Astrocyte (in vitro differentiated cells and primary cell): ENCODE measurements at regions not wholly inside any gene's neighbourhood (a gene's known extent, or its start where the extent isn't known, plus 50 kb on each side); places are given as distances from the start of the nearest gene placed in this dataset.

Experiments used
- DNase-seq: peaks from one replicate; pipeline ENCODE4 v3.0.0-alpha.2; 2010; ENCODE audit warnings: low read depth
- FAIRE-seq: peaks from 2 replicates; lab custom pipeline; 2011; peaks lifted over from hg19 to GRCh38; lab: Jason Lieb, UNC
- H2AFZ ChIP-seq: 2 replicates; pipeline ENCODE4 v1.6.0; 2012; ENCODE audit warnings: low read depth, low read length, inconsistent platforms
- H3K27ac ChIP-seq: 2 replicates; pipeline ENCODE4 v1.5.1; 2011; ENCODE audit warnings: low read depth, low read length, inconsistent platforms
- H3K27me3 ChIP-seq: 2 replicates; pipeline ENCODE4 v1.6.0; 2011; ENCODE audit warnings: low read length, inconsistent platforms; ENCODE audit not compliant: insufficient read depth
- H3K36me3 ChIP-seq: 2 replicates; pipeline ENCODE4 v1.5.1; 2011; ENCODE audit warnings: low read length, inconsistent platforms; ENCODE audit not compliant: insufficient read depth
- H3K4me1 ChIP-seq: 2 replicates; pipeline ENCODE4 v1.5.1; 2011; ENCODE audit warnings: low read length, inconsistent platforms; ENCODE audit not compliant: insufficient read depth
- H3K4me2 ChIP-seq: 2 replicates; pipeline ENCODE4 v1.6.0; 2012; ENCODE audit warnings: low read length, inconsistent platforms
- H3K4me3 ChIP-seq: 2 replicates; pipeline ENCODE4 v1.5.1; 2011; ENCODE audit warnings: low read depth, mild to moderate bottlenecking, low read length, inconsistent platforms; ENCODE audit not compliant: insufficient read depth
- H3K79me2 ChIP-seq: 2 replicates; pipeline ENCODE4 v1.6.0; 2012; ENCODE audit warnings: mild to moderate bottlenecking, low read length, inconsistent platforms; ENCODE audit not compliant: insufficient read depth
- H3K9ac ChIP-seq: 2 replicates; pipeline ENCODE4 v1.6.0; 2012; ENCODE audit warnings: mild to moderate bottlenecking, low read length, inconsistent platforms
- H3K9me3 ChIP-seq: 2 replicates; pipeline ENCODE4 v1.5.1; 2012; ENCODE audit warnings: low read depth, mild to moderate bottlenecking, low read length, inconsistent platforms; ENCODE audit not compliant: insufficient read depth
- H4K20me1 ChIP-seq: 2 replicates; pipeline ENCODE4 v1.6.0; 2012; ENCODE audit warnings: low read length, inconsistent platforms; ENCODE audit not compliant: insufficient read depth
- H3K27ac Mint-ChIP-seq: one replicate; pipeline ENCODE4 v1.8.0; 2021; ENCODE audit warnings: mild to moderate bottlenecking, mixed read lengths; ENCODE audit not compliant: unreplicated experiment
- H3K27me3 Mint-ChIP-seq: one replicate; pipeline ENCODE4 v1.8.0; 2021; ENCODE audit warnings: low read depth, mixed read lengths; ENCODE audit not compliant: unreplicated experiment
- H3K36me3 Mint-ChIP-seq: one replicate; pipeline ENCODE4 v1.8.0; 2021; ENCODE audit warnings: low read depth, mixed read lengths; ENCODE audit not compliant: unreplicated experiment
- H3K4me1 Mint-ChIP-seq: one replicate; pipeline ENCODE4 v1.8.0; 2021; ENCODE audit warnings: low read depth, mixed read lengths; ENCODE audit not compliant: unreplicated experiment
- H3K4me3 Mint-ChIP-seq: one replicate; pipeline ENCODE4 v1.8.0; 2021; ENCODE audit warnings: mild to moderate bottlenecking, moderate library complexity, mixed read lengths; ENCODE audit not compliant: unreplicated experiment
- H3K9me3 Mint-ChIP-seq: one replicate; pipeline ENCODE4 v1.8.0; 2021; ENCODE audit warnings: mild to moderate bottlenecking, mixed read lengths; ENCODE audit not compliant: unreplicated experiment
- EZH2 ChIP-seq: IDR thresholded peaks from 2 replicates; pipeline ENCODE4 v1.6.1; 2012; ENCODE audit warnings: mild to moderate bottlenecking, low read length, inconsistent platforms; ENCODE audit not compliant: insufficient read depth
- TF ChIP-seq, protein P1 (sequence below): IDR thresholded peaks from 2 replicates; pipeline ENCODE4 v1.5.1; 2011; ENCODE audit warnings: low read depth, mild to moderate bottlenecking, inconsistent platforms, low read length, moderate library complexity; ENCODE audit not compliant: insufficient read depth

DNA sequence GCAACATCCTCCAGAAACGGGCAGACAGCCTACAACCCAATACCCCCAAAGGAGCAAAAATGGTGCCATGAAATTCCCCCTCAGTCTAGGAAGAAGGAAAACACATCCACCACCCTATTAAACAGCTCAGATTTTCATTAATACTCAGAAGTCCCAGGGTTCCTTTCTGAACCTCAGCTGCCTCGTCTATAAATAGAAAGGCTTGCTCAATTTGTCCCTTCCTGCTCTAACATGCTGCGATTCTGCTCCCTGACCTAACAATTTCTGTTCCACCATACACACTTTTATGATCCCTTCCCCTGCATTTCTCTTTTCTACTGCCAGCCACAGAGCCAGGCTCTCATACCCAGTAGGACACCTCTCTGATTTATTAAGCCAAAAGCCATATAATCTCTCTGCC, 68.1 kb downstream of the MTERF1 start:
- H3K4me3 ChIP-seq: no peak overlapping the region
- H3K4me1 Mint-ChIP-seq: no peaks in the 10 kb centered on the region
- H3K36me3 ChIP-seq: no peaks in the 10 kb centered on the region
- H3K27ac ChIP-seq: no peak overlapping the region
- H3K9ac ChIP-seq: no peak overlapping the region
- no peaks in the 10 kb centered on the region for H3K4me1 ChIP-seq
- H3K4me3 Mint-ChIP-seq: no peak overlapping the region
- no peaks in the 10 kb centered on the region for H4K20me1 ChIP-seq
- no peaks in the 10 kb centered on the region for H3K9me3 ChIP-seq
- no peak for FAIRE-seq
- TF ChIP-seq EZH2: no peak
- TF ChIP-seq, protein P1, sequence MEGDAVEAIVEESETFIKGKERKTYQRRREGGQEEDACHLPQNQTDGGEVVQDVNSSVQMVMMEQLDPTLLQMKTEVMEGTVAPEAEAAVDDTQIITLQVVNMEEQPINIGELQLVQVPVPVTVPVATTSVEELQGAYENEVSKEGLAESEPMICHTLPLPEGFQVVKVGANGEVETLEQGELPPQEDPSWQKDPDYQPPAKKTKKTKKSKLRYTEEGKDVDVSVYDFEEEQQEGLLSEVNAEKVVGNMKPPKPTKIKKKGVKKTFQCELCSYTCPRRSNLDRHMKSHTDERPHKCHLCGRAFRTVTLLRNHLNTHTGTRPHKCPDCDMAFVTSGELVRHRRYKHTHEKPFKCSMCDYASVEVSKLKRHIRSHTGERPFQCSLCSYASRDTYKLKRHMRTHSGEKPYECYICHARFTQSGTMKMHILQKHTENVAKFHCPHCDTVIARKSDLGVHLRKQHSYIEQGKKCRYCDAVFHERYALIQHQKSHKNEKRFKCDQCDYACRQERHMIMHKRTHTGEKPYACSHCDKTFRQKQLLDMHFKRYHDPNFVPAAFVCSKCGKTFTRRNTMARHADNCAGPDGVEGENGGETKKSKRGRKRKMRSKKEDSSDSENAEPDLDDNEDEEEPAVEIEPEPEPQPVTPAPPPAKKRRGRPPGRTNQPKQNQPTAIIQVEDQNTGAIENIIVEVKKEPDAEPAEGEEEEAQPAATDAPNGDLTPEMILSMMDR: no peak
- peaks cover 4% of the 10 kb centered on the region for H3K27me3 Mint-ChIP-seq
- H3K79me2 ChIP-seq: no peaks in the 10 kb centered on the region
- no peak overlapping the region for H2AFZ ChIP-seq
- no peaks in the 10 kb centered on the region for H3K36me3 Mint-ChIP-seq
- DNase-seq: no peak
- no peaks in the 10 kb centered on the region for H3K9me3 Mint-ChIP-seq
- H3K27me3 ChIP-seq: no peaks in the 10 kb centered on the region
- no peak overlapping the region for H3K27ac Mint-ChIP-seq
- H3K4me2 ChIP-seq: no peak overlapping the region

DNA sequence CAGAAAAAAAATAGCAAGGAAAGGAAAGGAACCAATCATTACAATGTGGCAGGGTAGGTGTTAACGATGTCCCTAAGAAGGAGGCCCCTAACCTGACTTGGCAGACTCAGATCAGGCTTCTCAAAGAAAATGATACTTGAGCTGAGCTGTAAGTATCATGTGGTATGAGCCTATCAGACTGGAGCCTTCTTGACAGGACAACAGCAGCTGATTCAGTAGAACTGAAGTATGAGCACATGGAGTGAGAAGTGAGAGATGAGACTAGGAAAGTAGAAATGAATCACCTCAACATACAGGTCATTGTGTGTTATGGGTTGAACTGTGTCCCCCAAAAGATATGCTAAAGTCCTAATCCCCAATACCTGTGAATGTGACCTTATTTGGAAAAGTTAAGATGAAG, 66.3 kb downstream of the MTERF1 start:
- Histone ChIP-seq H4K20me1 (no peaks in the 10 kb centered on the region), H3K79me2 (no peaks in the 10 kb centered on the region), H3K4me2 (no peak overlapping the region), H2AFZ (no peak overlapping the region), H3K9ac (no peak overlapping the region), H3K27me3 (no peaks in the 10 kb centered on the region), H3K4me1 (no peaks in the 10 kb centered on the region), H3K36me3 (no peaks in the 10 kb centered on the region), H3K27ac (no peak overlapping the region), H3K4me3 (no peak overlapping the region), H3K9me3 (no peaks in the 10 kb centered on the region)
- FAIRE-seq (no peak), DNase-seq (no peak)
- no peak for TF ChIP-seq EZH2
- TF ChIP-seq, protein P1: no peak
- H3K36me3 Mint-ChIP-seq: no peaks in the 10 kb centered on the region
- no peak overlapping the region for H3K27ac Mint-ChIP-seq
- H3K4me1 Mint-ChIP-seq: no peaks in the 10 kb centered on the region
- no peaks in the 10 kb centered on the region for H3K9me3 Mint-ChIP-seq
- H3K4me3 Mint-ChIP-seq: no peak overlapping the region
- H3K27me3 Mint-ChIP-seq: peaks cover 5% of the 10 kb centered on the region
